Jurkat, Clone E6-1 (cell line): ENCODE measurements at regions not wholly inside any gene's neighbourhood (a gene's known extent, or its start where the extent isn't known, plus 50 kb on each side); places are given as distances from the start of the nearest gene placed in this dataset.
"Not testable (repeated sequence)": the region's sequence is repeated elsewhere in the genome, so short reads cannot be mapped to it uniquely, and the experiment has no call there.

ENCODE experiments used
- DNase-seq: peaks from one replicate; pipeline ENCODE4 v3.0.0-alpha.2; 2011; ENCODE audit warnings: low read depth, low spot score
- H3K4me3 ChIP-seq: 2 replicates; pipeline ENCODE4 v1.5.1; 2011; ENCODE audit warnings: mild to moderate bottlenecking, low read length, control low read depth, moderate library complexity

- no peak for DNase-seq
- no peak overlapping the region for H3K4me3 ChIP-seq
Measured at GRCh38 chr1:55530749-55531478, 315.8 kb upstream of the USP24 start.

GRCh38 chr1:55529017-55529416, 313.9 kb upstream of the USP24 start:
- DNase-seq = no peak
- H3K4me3 ChIP-seq = no peak overlapping the region

GRCh38 chr1:55527831-55528230, 312.7 kb upstream of the USP24 start:
- no peak for DNase-seq
- no peak overlapping the region for H3K4me3 ChIP-seq

GRCh38 chr1:55526716-55527115, 311.6 kb upstream of the USP24 start:
- no peak overlapping the region for H3K4me3 ChIP-seq
- DNase-seq = no peak

- DNase-seq = no peak
- H3K4me3 ChIP-seq = no peak overlapping the region
Measured at GRCh38 chr1:55524006-55524405, 308.8 kb upstream of the USP24 start.

- no peak for DNase-seq
- no peak overlapping the region for H3K4me3 ChIP-seq
Measured at GRCh38 chr1:55522982-55523381, 307.8 kb upstream of the USP24 start.

- DNase-seq = no peak
- H3K4me3 ChIP-seq = no peak overlapping the region
Measured at GRCh38 chr1:55522353-55522903, 307.3 kb upstream of the USP24 start.

GRCh38 chr1:55520861-55521260, 305.7 kb upstream of the USP24 start:
- DNase-seq = no peak
- H3K4me3 ChIP-seq = no peak overlapping the region

GRCh38 chr1:55519937-55520683, 304.9 kb upstream of the USP24 start:
- no peak overlapping the region for H3K4me3 ChIP-seq
- no peak for DNase-seq

GRCh38 chr1:55519276-55519675, 304.1 kb upstream of the USP24 start:
- no peak overlapping the region for H3K4me3 ChIP-seq
- no peak for DNase-seq

- H3K4me3 ChIP-seq = no peak overlapping the region
- no peak for DNase-seq
Measured at GRCh38 chr1:55517036-55517435, 301.9 kb upstream of the USP24 start.

- not testable (repeated sequence) for H3K4me3 ChIP-seq, DNase-seq
Measured at GRCh38 chr1:55514571-55514970, 299.4 kb upstream of the USP24 start.

GRCh38 chr1:55512466-55512865, 297.3 kb upstream of the USP24 start:
- no peak overlapping the region for H3K4me3 ChIP-seq
- DNase-seq = no peak

GRCh38 chr1:55507578-55507931, 292.4 kb upstream of the USP24 start:
- H3K4me3 ChIP-seq = no peak overlapping the region
- DNase-seq = no peak

- H3K4me3 ChIP-seq = no peak overlapping the region
Measured at GRCh38 chr1:55506740-55507577, 291.8 kb upstream of the USP24 start.

GRCh38 chr1:55505326-55505725, 290.2 kb upstream of the USP24 start:
- DNase-seq = no peak
- H3K4me3 ChIP-seq = no peak overlapping the region

More at GRCh38 chr1:55506740-55507577, 291.8 kb upstream of the USP24 start:
- no peak for DNase-seq

- H3K4me3 ChIP-seq = no peak overlapping the region
- DNase-seq = no peak
Measured at GRCh38 chr1:55504306-55504731, 289.2 kb upstream of the USP24 start.

GRCh38 chr1:55503663-55504305, 288.6 kb upstream of the USP24 start:
- H3K4me3 ChIP-seq = no peak overlapping the region
- no peak for DNase-seq

GRCh38 chr1:55500601-55501000, 285.4 kb upstream of the USP24 start:
- H3K4me3 ChIP-seq = no peak overlapping the region
- DNase-seq = no peak
